ENCODE measurements at regions not wholly inside any gene's neighbourhood (a gene's known extent, or its start where the extent isn't known, plus 50 kb on each side); places are given as distances from the start of the nearest gene placed in this dataset.

- Histone ChIP-seq H3K9ac (ENCODE audit: low read depth, low read length) (no peak overlapping the region), H3K4me1 (ENCODE audit: insufficient read depth, low read length) (peaks cover 13% of the 10 kb centered on the region), H3K9me3 (ENCODE audit: control insufficient read depth, insufficient read depth, low read length) (no peaks in the 10 kb centered on the region), H3K36me3 (ENCODE audit: insufficient read depth, low read length) (no peaks in the 10 kb centered on the region)
Observed at GRCh38 chr21:41043014-41043413, 124.9 kb upstream of the BACE2 start.

- Histone ChIP-seq H3K9ac (ENCODE audit: low read depth, low read length) (peak overlapping the region; percentile 27; the same call in 1 of the 2 replicates), H3K9me3 (ENCODE audit: control insufficient read depth, insufficient read depth, low read length) (no peaks in the 10 kb centered on the region), H3K4me1 (ENCODE audit: insufficient read depth, low read length) (peaks cover 13% of the 10 kb centered on the region), H3K36me3 (ENCODE audit: insufficient read depth, low read length) (no peaks in the 10 kb centered on the region)
Observed at GRCh38 chr21:41045534-41046268, 122.3 kb upstream of the BACE2 start.

- Histone ChIP-seq H3K9ac (ENCODE audit: low read depth, low read length) (no peak overlapping the region), H3K9me3 (ENCODE audit: control insufficient read depth, insufficient read depth, low read length) (no peaks in the 10 kb centered on the region), H3K36me3 (ENCODE audit: insufficient read depth, low read length) (no peaks in the 10 kb centered on the region), H3K4me1 (ENCODE audit: insufficient read depth, low read length) (peaks cover 13% of the 10 kb centered on the region)
Observed at GRCh38 chr21:41048145-41048544, 119.8 kb upstream of the BACE2 start.

- H3K9ac ChIP-seq (ENCODE audit: low read depth, low read length): no peak overlapping the region
- H3K4me1 ChIP-seq (ENCODE audit: insufficient read depth, low read length): peaks cover 13% of the 10 kb centered on the region
- H3K9me3 ChIP-seq (ENCODE audit: control insufficient read depth, insufficient read depth, low read length): no peaks in the 10 kb centered on the region
- no peaks in the 10 kb centered on the region for H3K36me3 ChIP-seq (ENCODE audit: insufficient read depth, low read length)
Observed at GRCh38 chr21:41048623-41049022, 119.3 kb upstream of the BACE2 start.

GRCh38 chr21:41052820-41053555 is 115.0 kb upstream of the BACE2 start:
- Histone ChIP-seq H3K9ac (ENCODE audit: low read depth, low read length) (no peak overlapping the region), H3K36me3 (ENCODE audit: insufficient read depth, low read length) (0 out of 2 replicates have a peak, but pooled peaks cover 1% of the 10 kb centered on the region), H3K9me3 (ENCODE audit: control insufficient read depth, insufficient read depth, low read length) (no peaks in the 10 kb centered on the region), H3K4me1 (ENCODE audit: insufficient read depth, low read length) (no peaks in the 10 kb centered on the region)

GRCh38 chr21:41054018-41054578 is 113.9 kb upstream of the BACE2 start:
- Histone ChIP-seq H3K36me3 (ENCODE audit: insufficient read depth, low read length) (0 out of 2 replicates have a peak, but pooled peaks cover 2% of the 10 kb centered on the region), H3K9ac (ENCODE audit: low read depth, low read length) (no peak overlapping the region), H3K9me3 (ENCODE audit: control insufficient read depth, insufficient read depth, low read length) (0 out of 2 replicates have a peak, but pooled peaks cover 1% of the 10 kb centered on the region), H3K4me1 (ENCODE audit: insufficient read depth, low read length) (no peaks in the 10 kb centered on the region)

GRCh38 chr21:41055266-41055665 is 112.7 kb upstream of the BACE2 start:
- Histone ChIP-seq H3K9me3 (ENCODE audit: control insufficient read depth, insufficient read depth, low read length) (0 out of 2 replicates have a peak, but pooled peaks cover 2% of the 10 kb centered on the region), H3K9ac (ENCODE audit: low read depth, low read length) (no peak overlapping the region), H3K36me3 (ENCODE audit: insufficient read depth, low read length) (0 out of 2 replicates have a peak, but pooled peaks cover 2% of the 10 kb centered on the region), H3K4me1 (ENCODE audit: insufficient read depth, low read length) (no peaks in the 10 kb centered on the region)

- 0 out of 2 replicates have a peak, but pooled peaks cover 2% of the 10 kb centered on the region for H3K9me3 ChIP-seq (ENCODE audit: control insufficient read depth, insufficient read depth, low read length)
- no peaks in the 10 kb centered on the region for H3K4me1 ChIP-seq (ENCODE audit: insufficient read depth, low read length)
- H3K9ac ChIP-seq (ENCODE audit: low read depth, low read length): no peak overlapping the region
- H3K36me3 ChIP-seq (ENCODE audit: insufficient read depth, low read length): 0 out of 2 replicates have a peak, but pooled peaks cover 2% of the 10 kb centered on the region
Observed at GRCh38 chr21:41059871-41060270, 108.1 kb upstream of the BACE2 start.

- Histone ChIP-seq H3K9ac (ENCODE audit: low read depth, low read length) (no peak overlapping the region), H3K9me3 (ENCODE audit: control insufficient read depth, insufficient read depth, low read length) (0 out of 2 replicates have a peak, but pooled peaks cover 2% of the 10 kb centered on the region), H3K36me3 (ENCODE audit: insufficient read depth, low read length) (0 out of 2 replicates have a peak, but pooled peaks cover 2% of the 10 kb centered on the region), H3K4me1 (ENCODE audit: insufficient read depth, low read length) (no peaks in the 10 kb centered on the region)
Observed at GRCh38 chr21:41061701-41062100, 106.3 kb upstream of the BACE2 start.

- H3K9ac ChIP-seq (ENCODE audit: low read depth, low read length): no peak overlapping the region
- no peaks in the 10 kb centered on the region for H3K36me3 ChIP-seq (ENCODE audit: insufficient read depth, low read length)
- no peaks in the 10 kb centered on the region for H3K9me3 ChIP-seq (ENCODE audit: control insufficient read depth, insufficient read depth, low read length)
- H3K4me1 ChIP-seq (ENCODE audit: insufficient read depth, low read length): peaks cover 5% of the 10 kb centered on the region; the same call in 1 of the 2 replicates
Observed at GRCh38 chr21:41064334-41064791, 103.6 kb upstream of the BACE2 start.

GRCh38 chr21:41064951-41065350 is 103.0 kb upstream of the BACE2 start:
- Histone ChIP-seq H3K9me3 (ENCODE audit: control insufficient read depth, insufficient read depth, low read length) (no peaks in the 10 kb centered on the region), H3K4me1 (ENCODE audit: insufficient read depth, low read length) (peaks cover 5% of the 10 kb centered on the region; the same call in 1 of the 2 replicates), H3K36me3 (ENCODE audit: insufficient read depth, low read length) (no peaks in the 10 kb centered on the region), H3K9ac (ENCODE audit: low read depth, low read length) (no peak overlapping the region)

- Histone ChIP-seq H3K4me1 (ENCODE audit: insufficient read depth, low read length) (peaks cover 5% of the 10 kb centered on the region; the same call in 1 of the 2 replicates), H3K36me3 (ENCODE audit: insufficient read depth, low read length) (no peaks in the 10 kb centered on the region), H3K9me3 (ENCODE audit: control insufficient read depth, insufficient read depth, low read length) (no peaks in the 10 kb centered on the region), H3K9ac (ENCODE audit: low read depth, low read length) (no peak overlapping the region)
Observed at GRCh38 chr21:41065539-41065938, 102.4 kb upstream of the BACE2 start.

GRCh38 chr21:41066086-41066938 is 101.6 kb upstream of the BACE2 start:
- peaks cover 5% of the 10 kb centered on the region; the same call in 1 of the 2 replicates for H3K4me1 ChIP-seq (ENCODE audit: insufficient read depth, low read length)
- H3K9ac ChIP-seq (ENCODE audit: low read depth, low read length): no peak overlapping the region
- no peaks in the 10 kb centered on the region for H3K36me3 ChIP-seq (ENCODE audit: insufficient read depth, low read length)
- H3K9me3 ChIP-seq (ENCODE audit: control insufficient read depth, insufficient read depth, low read length): no peaks in the 10 kb centered on the region

Measured in ES-I3 (cell line).